ENCODE measurements at regions not wholly inside any gene's neighbourhood (a gene's known extent, or its start where the extent isn't known, plus 50 kb on each side); places are given as distances from the start of the nearest gene placed in this dataset.

- TF ChIP-seq POLR2A (IDR thresholded peaks at IDR 0.05) (no peak), CTCF (IDR thresholded peaks at IDR 0.05 in 8 of 11, conservative IDR thresholded peaks at IDR 0.05 in 3 of 11) (no peak), POLR2AphosphoS5 (IDR thresholded peaks at IDR 0.05) (no peak)
Measured at GRCh38 chr2:207438414-207439126, 91.2 kb upstream of the CREB1 start.
